Neural cell (in vitro differentiated cells): ENCODE measurements at regions not wholly inside any gene's neighbourhood (a gene's known extent, or its start where the extent isn't known, plus 50 kb on each side); places are given as distances from the start of the nearest gene placed in this dataset.

Experiments
- H2AFZ ChIP-seq: fragments of 200-600, 300-800 bp; sonication (generic), shearing (Covaris generic); 2 replicates; pipeline ENCODE4 v1.6.0; 2014; ENCODE audit warnings: low read depth, mild to moderate bottlenecking, antibody characterized with exemption, low read length, moderate library complexity
- H3F3A ChIP-seq: fragments of 200-600 bp; shearing (Covaris generic); 2 replicates; pipeline ENCODE4 v1.6.1; 2016; ENCODE audit warnings: mild to moderate bottlenecking, moderate library complexity, mixed read lengths, antibody characterized with exemption, low read length; ENCODE audit not compliant: insufficient read depth, poor library complexity, severe bottlenecking
- H3K27ac ChIP-seq: fragments of 200-600, 300-800 bp; sonication (generic), shearing (Covaris generic); 2 replicates; pipeline ENCODE4 v1.5.1; 2014; ENCODE audit warnings: mild to moderate bottlenecking, low read length, moderate library complexity
- H3K27me3 ChIP-seq: fragments of 300-800, 200-600 bp; sonication (generic), shearing (Covaris generic); 2 replicates; pipeline ENCODE4 v1.6.0; 2014; ENCODE audit warnings: mild to moderate bottlenecking, low read depth, low read length, moderate library complexity; ENCODE audit not compliant: insufficient read depth
- H3K36me3 ChIP-seq: fragments of 300-800, 200-600 bp; sonication (generic), shearing (Covaris generic); 2 replicates; pipeline ENCODE4 v1.5.1; 2014; ENCODE audit warnings: mild to moderate bottlenecking, antibody characterized with exemption, low read length, moderate library complexity; ENCODE audit not compliant: insufficient read depth
- H3K4me2 ChIP-seq: fragments of 300-800, 200-600 bp; sonication (generic), shearing (Covaris generic); 2 replicates; pipeline ENCODE4 v1.6.0; 2014; ENCODE audit warnings: mild to moderate bottlenecking, low read length
- H3K4me3 ChIP-seq: fragments of 300-800, 200-600 bp; sonication (generic), shearing (Covaris generic); 2 replicates; pipeline ENCODE4 v1.5.1; 2014; ENCODE audit warnings: mild to moderate bottlenecking, low read length, moderate library complexity
- H3K79me2 ChIP-seq: fragments of 200-600 bp; shearing (Covaris generic); replicated peaks from 2 replicates; pipeline ENCODE4 v1.6.0; 2014; ENCODE audit warnings: mild to moderate bottlenecking, low read length, moderate library complexity; ENCODE audit not compliant: insufficient read depth
- H3K9ac ChIP-seq: fragments of 300-800, 200-600 bp; sonication (generic), shearing (Covaris generic); 2 replicates; pipeline ENCODE4 v1.6.1; 2016; ENCODE audit warnings: mild to moderate bottlenecking, low read length, mixed read lengths
- H3K9me2 ChIP-seq: fragments of 200-600 bp; shearing (Covaris generic); 2 replicates; pipeline ENCODE4 v1.6.1; 2016; ENCODE audit warnings: mild to moderate bottlenecking, low read length, mixed read lengths; ENCODE audit not compliant: insufficient read depth
- H3K9me3 ChIP-seq: fragments of 200-600, 300-800 bp; sonication (generic), shearing (Covaris generic); 2 replicates; pipeline ENCODE4 v1.6.1; 2016; ENCODE audit warnings: mild to moderate bottlenecking, mixed run types, low read length, moderate library complexity, mixed read lengths
- H4K20me1 ChIP-seq: fragments of 200-600 bp; shearing (Covaris generic); 2 replicates; pipeline ENCODE4 v1.6.1; 2016; ENCODE audit warnings: mild to moderate bottlenecking, mixed run types; ENCODE audit not compliant: insufficient read depth
- CTCF ChIP-seq: fragments of 450-650 bp; IDR thresholded peaks from 2 replicates; pipeline ENCODE4 v1.5.1; 2014; ENCODE audit warnings: antibody characterized with exemption, mild to moderate bottlenecking, moderate library complexity; ENCODE audit not compliant: poor library complexity, severe bottlenecking
- EP300 ChIP-seq: fragments of 450-650 bp; conservative IDR thresholded peaks from 2 replicates; pipeline ENCODE4 v1.6.1; 2014; ENCODE audit warnings: antibody characterized with exemption, mild to moderate bottlenecking, moderate library complexity; ENCODE audit not compliant: poor library complexity, severe bottlenecking
- EZH2 ChIP-seq: fragments of 200-600, 300-800 bp; shearing (Covaris generic), sonication (generic); IDR thresholded peaks from 2 replicates; pipeline ENCODE4 v1.6.1; 2014; ENCODE audit warnings: antibody characterized with exemption, low read length, borderline replicate concordance, mild to moderate bottlenecking; ENCODE audit not compliant: insufficient read depth, poor library complexity, severe bottlenecking
- MXI1 ChIP-seq: fragments of 450-650 bp; conservative IDR thresholded peaks from 2 replicates; pipeline ENCODE4 v1.6.1; 2014; ENCODE audit warnings: antibody characterized with exemption, mild to moderate bottlenecking; ENCODE audit not compliant: poor library complexity, severe bottlenecking
- POLR2AphosphoS5 ChIP-seq: IDR thresholded peaks from 2 replicates; pipeline ENCODE4 v1.6.1; 2012
- RAD21 ChIP-seq: fragments of 450-650 bp; conservative IDR thresholded peaks from 2 replicates; pipeline ENCODE4 v1.6.1; 2014; ENCODE audit warnings: antibody characterized with exemption, mild to moderate bottlenecking, moderate library complexity
- REST ChIP-seq: IDR thresholded peaks from 2 replicates; pipeline ENCODE4 v1.6.1; 2012; ENCODE audit warnings: borderline replicate concordance
- SMC3 ChIP-seq: fragments of 450-650 bp; conservative IDR thresholded peaks from 2 replicates; pipeline ENCODE4 v1.6.1; 2014; ENCODE audit warnings: antibody characterized with exemption, mild to moderate bottlenecking, moderate library complexity; ENCODE audit not compliant: poor library complexity
- TAF1 ChIP-seq: IDR thresholded peaks from 2 replicates; pipeline ENCODE4 v1.6.1; 2012; ENCODE audit warnings: low read depth

GRCh38 chr21:35575280-35575915, 484.9 kb downstream of the SETD4 start:
- H3K4me3 ChIP-seq, result no peak overlapping the region
- no peak for TF ChIP-seq EZH2
- TF ChIP-seq CTCF, result no peak
- no peak for TF ChIP-seq EP300
- TF ChIP-seq REST, result no peak
- TF ChIP-seq SMC3, result no peak
- no peak for TF ChIP-seq MXI1
- no peak overlapping the region for H3K27ac ChIP-seq
- no peaks in the 10 kb centered on the region for H4K20me1 ChIP-seq
- H3K9me2 ChIP-seq, result no peaks in the 10 kb centered on the region
- H2AFZ ChIP-seq, result no peak overlapping the region
- no peaks in the 10 kb centered on the region for H3K9me3 ChIP-seq
- H3K27me3 ChIP-seq, result no peaks in the 10 kb centered on the region
- no peaks in the 10 kb centered on the region for H3K36me3 ChIP-seq
- H3K9ac ChIP-seq, result no peak overlapping the region
- no peak overlapping the region for H3K4me2 ChIP-seq
- no peaks in the 10 kb centered on the region for H3K79me2 ChIP-seq
- H3F3A ChIP-seq, result no peaks in the 10 kb centered on the region

GRCh38 chr21:35573472-35574374, 486.6 kb downstream of the SETD4 start:
- TF ChIP-seq EZH2, result no peak
- TF ChIP-seq MXI1, result no peak
- no peak for TF ChIP-seq TAF1
- no peak for TF ChIP-seq CTCF
- no peak for TF ChIP-seq RAD21
- TF ChIP-seq SMC3, result no peak
- no peak for TF ChIP-seq EP300
- TF ChIP-seq REST, result no peak
- TF ChIP-seq POLR2AphosphoS5, result no peak
- Histone ChIP-seq H4K20me1 (no peaks in the 10 kb centered on the region), H3K27ac (no peak overlapping the region), H2AFZ (no peak overlapping the region), H3K4me3 (no peak overlapping the region), H3K4me2 (no peak overlapping the region), H3K9ac (no peak overlapping the region), H3K9me2 (no peaks in the 10 kb centered on the region), H3K9me3 (no peaks in the 10 kb centered on the region), H3K79me2 (no peaks in the 10 kb centered on the region), H3K27me3 (no peaks in the 10 kb centered on the region), H3K36me3 (no peaks in the 10 kb centered on the region), H3F3A (no peaks in the 10 kb centered on the region)
